C4-2B (cell line): ENCODE measurements at regions not wholly inside any gene's neighbourhood (a gene's known extent, or its start where the extent isn't known, plus 50 kb on each side); places are given as distances from the start of the nearest gene placed in this dataset.

ENCODE experiments used
- CTCF ChIP-seq: fragments of 450-650 bp; conservative IDR thresholded peaks from 2 replicates; pipeline ENCODE4 v1.5.1; 2017; ENCODE audit warnings: mild to moderate bottlenecking
- ZFX ChIP-seq: fragments of 450-650 bp; IDR thresholded peaks from 2 replicates; pipeline ENCODE4 v1.6.1; 2017

GRCh38 chr6:66526061-66526460, 819.0 kb upstream of the EYS start:
- TF ChIP-seq CTCF, result no peak
- TF ChIP-seq ZFX, result no peak
